Smooth muscle cell (in vitro differentiated cells): ENCODE measurements at regions not wholly inside any gene's neighbourhood (a gene's known extent, or its start where the extent isn't known, plus 50 kb on each side); places are given as distances from the start of the nearest gene placed in this dataset.

Experiments used
- DNase-seq: peaks from one replicate; lab custom pipeline; 2025; ENCODE audit not compliant: unreplicated experiment; lab: John Stamatoyannopoulos, UW
- H2AFZ ChIP-seq: fragments of 200-600 bp; sonication (generic); 2 replicates; pipeline ENCODE4 v1.6.0; 2016; ENCODE audit warnings: antibody characterized with exemption, low read depth, mild to moderate bottlenecking
- H3F3A ChIP-seq: fragments of 200-600 bp; sonication (generic); 2 replicates; pipeline ENCODE4 v1.6.0; 2017; ENCODE audit warnings: antibody characterized with exemption, low read depth
- H3K27ac ChIP-seq: fragments of 200-600 bp; sonication (generic); 2 replicates; pipeline ENCODE4 v1.5.1; 2016; ENCODE audit warnings: low read depth, mild to moderate bottlenecking
- H3K27me3 ChIP-seq: fragments of 200-600 bp; sonication (generic); 2 replicates; pipeline ENCODE4 v1.6.1; 2016; ENCODE audit warnings: low read depth, mild to moderate bottlenecking
- H3K36me3 ChIP-seq: fragments of 200-600 bp; sonication (generic); 2 replicates; pipeline ENCODE4 v1.5.1; 2016; ENCODE audit warnings: low read depth
- H3K4me1 ChIP-seq: fragments of 200-600 bp; sonication (generic); 2 replicates; pipeline ENCODE4 v1.5.1; 2016; ENCODE audit warnings: low read depth
- H3K4me2 ChIP-seq: fragments of 200-600 bp; sonication (generic); 2 replicates; pipeline ENCODE4 v1.6.0; 2016; ENCODE audit warnings: mild to moderate bottlenecking
- H3K4me3 ChIP-seq: fragments of 200-600 bp; sonication (generic); 2 replicates; pipeline ENCODE4 v1.5.1; 2016; ENCODE audit warnings: mild to moderate bottlenecking
- H3K79me2 ChIP-seq: fragments of 200-600 bp; sonication (generic); 2 replicates; pipeline ENCODE4 v1.6.0; 2016; ENCODE audit warnings: low read depth, mild to moderate bottlenecking
- H3K9ac ChIP-seq: fragments of 200-600 bp; sonication (generic); 2 replicates; pipeline ENCODE4 v1.6.0; 2016; ENCODE audit warnings: low read depth
- H3K9me3 ChIP-seq: fragments of 200-600 bp; sonication (generic); replicated peaks from 2 replicates; pipeline ENCODE4 v1.5.1; 2016; ENCODE audit warnings: low read depth
- H4K20me1 ChIP-seq: fragments of 200-600 bp; sonication (generic); 2 replicates; pipeline ENCODE4 v1.6.0; 2016; ENCODE audit warnings: low read depth
- WGBS: methylation state at CpG from one replicate; pipeline ENCODE4 v1.1.7; 2016; ENCODE audit warnings: low lambda C conversion rate; 5-methylcytosine and 5-hydroxymethylcytosine counted together
- TF ChIP-seq, protein P1 (sequence below): fragments of 200-600 bp; sonication (generic); IDR thresholded peaks from 2 replicates; pipeline ENCODE4 v1.5.1; 2017; ENCODE audit warnings: borderline replicate concordance, mild to moderate bottlenecking, antibody characterized with exemption; ENCODE audit not compliant: insufficient read depth, poor library complexity, severe bottlenecking

DNA sequence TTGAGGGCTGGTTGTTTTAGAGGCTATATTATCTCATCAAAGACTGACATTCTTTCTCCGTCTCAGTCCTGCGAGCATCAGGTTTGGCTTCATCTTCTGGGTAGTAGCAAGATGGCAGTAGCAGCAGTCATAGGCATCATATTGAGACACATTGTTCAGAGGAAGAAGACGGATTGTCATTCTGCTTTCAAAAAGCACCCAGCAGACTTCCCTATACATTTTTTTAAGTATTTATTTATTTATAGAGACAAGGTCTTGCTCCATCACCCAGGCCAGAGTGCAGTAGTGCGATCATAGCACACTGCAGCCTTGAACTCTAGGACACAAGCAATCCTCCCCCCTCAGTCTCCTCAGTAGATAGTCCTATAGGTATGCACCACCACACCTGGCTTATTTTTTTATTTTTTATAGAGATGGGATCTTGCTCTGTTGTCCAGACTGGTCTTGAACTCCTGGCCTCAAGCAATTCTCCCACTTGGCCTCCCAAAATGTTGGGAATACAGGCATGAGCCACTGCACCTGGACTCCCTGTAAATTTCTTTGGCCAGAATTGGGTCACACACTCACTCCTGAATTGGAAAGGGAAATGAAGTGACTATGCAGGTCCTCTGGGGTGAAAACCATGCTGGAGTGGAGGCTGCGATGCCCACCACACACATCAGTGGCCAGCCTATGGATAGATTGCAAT is 125.4 kb downstream of the SLC38A6 start:
- H3K9ac ChIP-seq = no peak overlapping the region
- no peak overlapping the region for H3K4me3 ChIP-seq
- TF ChIP-seq, protein P1, sequence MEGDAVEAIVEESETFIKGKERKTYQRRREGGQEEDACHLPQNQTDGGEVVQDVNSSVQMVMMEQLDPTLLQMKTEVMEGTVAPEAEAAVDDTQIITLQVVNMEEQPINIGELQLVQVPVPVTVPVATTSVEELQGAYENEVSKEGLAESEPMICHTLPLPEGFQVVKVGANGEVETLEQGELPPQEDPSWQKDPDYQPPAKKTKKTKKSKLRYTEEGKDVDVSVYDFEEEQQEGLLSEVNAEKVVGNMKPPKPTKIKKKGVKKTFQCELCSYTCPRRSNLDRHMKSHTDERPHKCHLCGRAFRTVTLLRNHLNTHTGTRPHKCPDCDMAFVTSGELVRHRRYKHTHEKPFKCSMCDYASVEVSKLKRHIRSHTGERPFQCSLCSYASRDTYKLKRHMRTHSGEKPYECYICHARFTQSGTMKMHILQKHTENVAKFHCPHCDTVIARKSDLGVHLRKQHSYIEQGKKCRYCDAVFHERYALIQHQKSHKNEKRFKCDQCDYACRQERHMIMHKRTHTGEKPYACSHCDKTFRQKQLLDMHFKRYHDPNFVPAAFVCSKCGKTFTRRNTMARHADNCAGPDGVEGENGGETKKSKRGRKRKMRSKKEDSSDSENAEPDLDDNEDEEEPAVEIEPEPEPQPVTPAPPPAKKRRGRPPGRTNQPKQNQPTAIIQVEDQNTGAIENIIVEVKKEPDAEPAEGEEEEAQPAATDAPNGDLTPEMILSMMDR = no peak
- H3K4me2 ChIP-seq = no peak overlapping the region
- peaks cover 24% of the 10 kb centered on the region for H3K4me1 ChIP-seq
- no peaks in the 10 kb centered on the region for H3K9me3 ChIP-seq
- H4K20me1 ChIP-seq = no peaks in the 10 kb centered on the region
- 98% methylated on average over 5 of the region's 5 CpGs for WGBS
- no peak overlapping the region for H2AFZ ChIP-seq
- H3F3A ChIP-seq = no peaks in the 10 kb centered on the region
- no peak for DNase-seq
- no peaks in the 10 kb centered on the region for H3K27me3 ChIP-seq
- no peak overlapping the region for H3K27ac ChIP-seq
- no peaks in the 10 kb centered on the region for H3K79me2 ChIP-seq
- no peaks in the 10 kb centered on the region for H3K36me3 ChIP-seq

DNA sequence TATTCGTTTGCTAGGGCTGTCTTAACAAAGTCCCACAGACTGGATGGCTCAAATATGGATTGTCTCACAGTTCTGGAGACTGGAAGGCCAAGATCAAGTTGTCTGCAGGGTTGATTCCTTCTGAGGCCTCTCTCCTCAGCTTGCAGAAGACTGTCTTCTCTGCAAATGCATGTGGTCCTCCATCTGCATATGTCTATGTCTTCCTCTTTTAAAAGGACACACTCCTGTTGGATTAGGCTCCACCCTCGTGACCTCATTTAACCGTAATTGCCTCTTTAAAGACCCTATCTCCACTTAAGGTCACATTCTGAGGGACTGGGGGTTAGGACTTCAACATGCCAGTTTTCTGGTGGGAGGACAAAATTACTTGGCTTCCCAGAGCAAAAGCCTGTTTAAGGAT is 123.3 kb downstream of the SLC38A6 start:
- Histone ChIP-seq H3K9ac (peak overlapping the region; percentile 72), H2AFZ (peak overlapping the region; percentile 67), H4K20me1 (no peaks in the 10 kb centered on the region), H3K79me2 (no peaks in the 10 kb centered on the region), H3K4me2 (peak overlapping the region; percentile 74), H3K36me3 (no peaks in the 10 kb centered on the region), H3K27ac (peak overlapping the region; percentile 92), H3K4me3 (no peak overlapping the region), H3F3A (no peaks in the 10 kb centered on the region), H3K9me3 (no peaks in the 10 kb centered on the region), H3K4me1 (peaks cover 24% of the 10 kb centered on the region), H3K27me3 (no peaks in the 10 kb centered on the region)
- WGBS = 63% methylated on average over 3 of the region's 3 CpGs
- TF ChIP-seq, protein P1 = no peak
- DNase-seq = no peak

DNA sequence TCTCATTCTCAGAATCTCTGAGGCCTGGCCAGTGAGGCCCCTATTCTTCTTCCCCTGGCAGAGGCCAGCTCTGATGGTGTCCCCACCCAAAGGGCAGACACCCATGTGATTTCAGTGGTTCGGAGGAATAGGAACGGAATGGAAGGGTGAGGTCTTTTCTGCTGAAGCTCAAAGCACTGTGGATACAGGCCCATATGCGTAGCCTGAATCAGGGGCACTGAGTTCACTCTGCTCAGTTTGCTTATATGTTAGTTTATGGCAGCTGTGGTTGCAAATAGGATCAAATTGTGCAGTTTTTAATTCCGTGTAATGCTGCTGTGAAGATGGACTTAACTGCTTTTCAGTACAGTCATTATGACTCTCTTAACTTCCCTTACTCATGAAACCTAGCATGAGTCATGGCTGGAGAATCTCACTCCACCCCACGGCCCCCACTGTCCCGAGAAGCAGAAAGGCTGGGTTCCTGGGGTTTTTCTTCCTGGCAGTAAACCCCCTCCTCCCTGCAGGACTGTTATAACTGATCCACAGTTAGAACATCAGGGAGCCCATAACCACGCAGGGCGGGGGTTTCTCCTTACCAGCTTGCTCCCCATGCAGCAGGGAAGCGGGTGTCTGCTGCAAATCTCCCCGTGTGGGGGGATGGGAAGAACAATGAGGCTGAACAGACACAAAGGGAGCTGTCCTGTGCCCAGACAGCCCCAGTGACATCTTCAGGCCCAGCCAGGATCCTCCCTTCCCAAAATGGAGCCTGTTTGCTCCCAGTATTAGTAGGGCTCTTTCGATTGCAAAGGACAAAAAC is 122.7 kb downstream of the SLC38A6 start:
- Histone ChIP-seq H3K9ac (peak overlapping the region; percentile 72), H3K9me3 (no peaks in the 10 kb centered on the region), H2AFZ (peak overlapping the region; percentile 67), H3K36me3 (no peaks in the 10 kb centered on the region), H3K4me1 (peaks cover 24% of the 10 kb centered on the region), H3K27ac (peak overlapping the region; percentile 92), H3K27me3 (no peaks in the 10 kb centered on the region), H3K4me3 (no peak overlapping the region), H3K4me2 (peak overlapping the region; percentile 76), H3F3A (no peaks in the 10 kb centered on the region), H3K79me2 (no peaks in the 10 kb centered on the region), H4K20me1 (no peaks in the 10 kb centered on the region)
- TF ChIP-seq, protein P1 = no peak
- WGBS = 20% methylated on average over 11 of the region's 11 CpGs
- DNase-seq = peak; percentile 27
